A549 (cell line): ENCODE measurements at regions not wholly inside any gene's neighbourhood (a gene's known extent, or its start where the extent isn't known, plus 50 kb on each side); places are given as distances from the start of the nearest gene placed in this dataset.

ENCODE experiments used
- ATAC-seq, 2 experiments: fragments of 200-7000 bp in 1 of 2; fragments of >200 bp in 1 of 2; cut with Nextera tagmentation in 1 of 2; cut with Tn5 transposase in 1 of 2; 3 replicates each; pipeline versions ENCODE4 v1.8.0 to v1.9.1; 2018 to 2020; ENCODE audit warnings: mild to moderate bottlenecking in 1 of 2, moderate library complexity in 1 of 2
- CTCF ChIA-PET: fragments of 300-600 bp; sonication (Branson Sonifier 250); formaldehyde crosslinking; extraction: SDS; loops from one replicate; lab custom pipeline; 2021; ENCODE audit warnings: antibody characterized with exemption, inconsistent platforms; lab: Yijun Ruan, JAX
- POLR2A ChIA-PET: fragments of 350-600 bp; formaldehyde crosslinking; extraction: SDS; loops from one replicate; lab custom pipeline; 2021; ENCODE audit warnings: antibody characterized with exemption, inconsistent platforms; lab: Yijun Ruan, JAX
- DNase-seq, 2 experiments: peaks; one replicate each; pipeline versions ENCODE4 v3.0.0 to v3.0.0-alpha.2; 2011 to 2016; ENCODE audit warnings: low read depth in 1 of 2, low spot score in 1 of 2
- FAIRE-seq: peaks from 2 replicates; lab custom pipeline; 2011; peaks lifted over from hg19 to GRCh38; lab: Jason Lieb, UNC
- H3K27ac ChIP-seq, 2 experiments: fragments of >200 bp; sonication (Bioruptor Twin); formaldehyde crosslinking; 3 replicates each; pipeline ENCODE4 v1.5.1; 2016 to 2017
- H3K4me1 ChIP-seq: fragments of >200 bp; sonication (Bioruptor Twin); formaldehyde crosslinking; 3 replicates; pipeline ENCODE4 v1.6.1; 2016
- H3K4me2 ChIP-seq: fragments of >200 bp; sonication (Bioruptor Twin); formaldehyde crosslinking; 3 replicates; pipeline ENCODE4 v1.6.1; 2016
- H3K4me3 ChIP-seq: fragments of >200 bp; sonication (Bioruptor Twin); formaldehyde crosslinking; 3 replicates; pipeline ENCODE4 v1.5.1; 2016
- H3K9me3 ChIP-seq: fragments of >200 bp; sonication (Bioruptor Twin); formaldehyde crosslinking; 3 replicates; pipeline ENCODE4 v1.6.1; 2016
- BHLHE40 ChIP-seq: IDR thresholded peaks from 2 replicates; pipeline ENCODE4 v1.6.1; 2012; ENCODE audit warnings: low read depth, low read length, inconsistent platforms
- CBX2 ChIP-seq: fragments of 200-600 bp; sonication (generic); IDR thresholded peaks from 2 replicates; pipeline ENCODE4 v1.6.1; 2016; ENCODE audit warnings: low read depth, mild to moderate bottlenecking, borderline replicate concordance
- CEBPB ChIP-seq, 2 experiments: fragments of >200 bp in 1 of 2; sonication (Bioruptor Twin) in 1 of 2; formaldehyde crosslinking in 1 of 2; IDR thresholded peaks; 2 replicates each; pipeline ENCODE4 v1.6.1; 2012 to 2016
- CHD2 ChIP-seq: fragments of 150-350 bp; IDR thresholded peaks from 2 replicates; pipeline ENCODE4 v1.6.1; 2014; ENCODE audit warnings: low read length; ENCODE audit not compliant: partially characterized antibody
- FOSL2 ChIP-seq, 2 experiments: fragments of 450-650 bp in 1 of 2; fragments of >200 bp in 1 of 2; sonication (Bioruptor Twin) in 1 of 2; formaldehyde crosslinking; IDR thresholded peaks; 2 replicates each; pipeline versions ENCODE4 v1.5.0 to v1.6.1; 2016 to 2020; ENCODE audit warnings: mild to moderate bottlenecking in 1 of 2, moderate library complexity in 1 of 2
- HOXA7 ChIP-seq: fragments of 250-450 bp; sonication (Bioruptor Pico); IDR thresholded peaks from 2 replicates; pipeline ENCODE4 v1.5.0; 2020; ENCODE audit warnings: mild to moderate bottlenecking, moderate library complexity
- HOXB5 ChIP-seq: fragments of 250-450 bp; sonication (Bioruptor Pico); IDR thresholded peaks from 2 replicates; pipeline ENCODE4 v1.5.0; 2020; ENCODE audit warnings: mild to moderate bottlenecking, moderate library complexity
- JUN ChIP-seq, 2 experiments: fragments of >200 bp; sonication (Bioruptor Twin); formaldehyde crosslinking; IDR thresholded peaks; 2 replicates in 1 of 2; 3 replicates in 1 of 2; pipeline ENCODE4 v1.6.1; 2016 to 2017
- KDM1A ChIP-seq: fragments of 200-600 bp; sonication (generic); IDR thresholded peaks from 2 replicates; pipeline ENCODE4 v1.6.1; 2016; ENCODE audit warnings: low read depth, mild to moderate bottlenecking
- MAFK ChIP-seq: fragments of 450-650 bp; IDR thresholded peaks from 2 replicates; pipeline ENCODE4 v1.6.1; 2014; ENCODE audit not compliant: partially characterized antibody
- MAX ChIP-seq: IDR thresholded peaks from 2 replicates; pipeline ENCODE4 v1.6.1; 2012
- MAZ ChIP-seq: fragments of 150-350 bp; IDR thresholded peaks from 2 replicates; pipeline ENCODE4 v1.6.1; 2014; ENCODE audit warnings: antibody characterized with exemption, low read depth, low read length, borderline replicate concordance
- NPAS2 ChIP-seq: fragments of 250-450 bp; sonication (Bioruptor Pico); IDR thresholded peaks from 2 replicates; pipeline ENCODE4 v1.8.0; 2022; ENCODE audit warnings: mild to moderate bottlenecking, moderate library complexity, borderline replicate concordance
- NR3C1 ChIP-seq: fragments of >200 bp; sonication (Bioruptor Twin); formaldehyde crosslinking; IDR thresholded peaks from 3 replicates; pipeline ENCODE4 v1.6.1; 2017
- POLR2A ChIP-seq: IDR thresholded peaks from 2 replicates; pipeline ENCODE4 v1.6.1; 2012; ENCODE audit warnings: mild to moderate bottlenecking, low read length
- POLR2AphosphoS2 ChIP-seq: conservative IDR thresholded peaks from 2 replicates; pipeline ENCODE4 v1.6.1; 2012; ENCODE audit warnings: low read length, improper control_type of control experiment, inconsistent platforms
- RAD21 ChIP-seq, 2 experiments: fragments of >200 bp in 1 of 2; sonication (Bioruptor Twin) in 1 of 2; formaldehyde crosslinking in 1 of 2; IDR thresholded peaks in 1 of 2; conservative IDR thresholded peaks in 1 of 2; 2 replicates in 1 of 2; 3 replicates in 1 of 2; pipeline ENCODE4 v1.6.1; 2012 to 2018; ENCODE audit warnings: inconsistent platforms in 1 of 2
- RARB ChIP-seq: fragments of 250-450 bp; sonication (Bioruptor Pico); IDR thresholded peaks from 2 replicates; pipeline ENCODE4 v1.8.0; 2021; ENCODE audit warnings: mild to moderate bottlenecking, moderate library complexity
- RFX5 ChIP-seq: fragments of 450-650 bp; IDR thresholded peaks from 2 replicates; pipeline ENCODE4 v1.7.1; 2014; ENCODE audit warnings: antibody characterized with exemption, mild to moderate bottlenecking, moderate library complexity
- RNF2 ChIP-seq: fragments of 200-600 bp; sonication (generic); IDR thresholded peaks from 2 replicates; pipeline ENCODE4 v1.6.1; 2016; ENCODE audit warnings: low read depth, mild to moderate bottlenecking, antibody characterized with exemption, moderate library complexity, borderline replicate concordance
- SMC3 ChIP-seq: fragments of >200 bp; sonication (Bioruptor Twin); formaldehyde crosslinking; IDR thresholded peaks from 3 replicates; pipeline ENCODE4 v1.6.1; 2018; ENCODE audit warnings: inconsistent platforms
- TFCP2L1 ChIP-seq: fragments of 250-450 bp; sonication (Bioruptor Pico); IDR thresholded peaks from 2 replicates; pipeline ENCODE4 v1.5.0; 2021; ENCODE audit warnings: mild to moderate bottlenecking
- TP53 ChIP-seq: fragments of 250-450 bp; sonication (Bioruptor Pico); IDR thresholded peaks from 2 replicates; pipeline ENCODE4 v1.5.0; 2021; ENCODE audit warnings: mild to moderate bottlenecking, moderate library complexity
- ZC3H11A ChIP-seq: fragments of 450-650 bp; IDR thresholded peaks from 2 replicates; pipeline ENCODE4 v1.6.1; 2014; ENCODE audit warnings: antibody characterized with exemption, mild to moderate bottlenecking
- ZFP36 ChIP-seq: fragments of 450-650 bp; IDR thresholded peaks from 2 replicates; pipeline ENCODE4 v1.6.1; 2014; ENCODE audit warnings: borderline replicate concordance; ENCODE audit not compliant: partially characterized antibody
- ZNF302 ChIP-seq: fragments of 250-450 bp; sonication (Bioruptor Pico); IDR thresholded peaks from 2 replicates; pipeline ENCODE4 v1.9.0; 2021; ENCODE audit warnings: inconsistent platforms, mild to moderate bottlenecking, moderate library complexity
- WGBS: methylation state at CpG from one replicate; pipeline ENCODE4 v1.1.6; 2017; ENCODE audit errors: missing lambda C conversion rate; 5-methylcytosine and 5-hydroxymethylcytosine counted together

GRCh38 chr5:66343370-66344071, 199.4 kb downstream of the SREK1 start:
- WGBS, result 52% methylated on average over 5 of the region's 5 CpGs
- ChIA-PET POLR2A (no interaction called here), CTCF (interaction anchor here (1.1 kb wide), 2 partner anchors 36 to 37 kb away, joined by 3 read pairs; no protein-coding TSS in a partner anchor)
- H3K4me1 ChIP-seq, result no peaks in the 10 kb centered on the region
- no peak overlapping the region for H3K4me2 ChIP-seq
- TF ChIP-seq RAD21 (conservative IDR thresholded peaks at IDR 0.05 in 1 of 2, IDR thresholded peaks at IDR 0.05 in 1 of 2), result no peak
- TF ChIP-seq HOXB5 (CRISPR knock-in tag), result no peak
- no peak for TF ChIP-seq NPAS2
- no peak for TF ChIP-seq MAFK
- TF ChIP-seq ZC3H11A, result no peak
- no peak for TF ChIP-seq TFCP2L1 (CRISPR knock-in tag)
- no peak for TF ChIP-seq CEBPB (IDR thresholded peaks at IDR 0.05)
- TF ChIP-seq CBX2, result no peak
- TF ChIP-seq RNF2, result no peak
- no peak for TF ChIP-seq HOXA7 (CRISPR knock-in tag)
- TF ChIP-seq RFX5, result no peak
- TF ChIP-seq MAX, result no peak
- no peak overlapping the region for H3K27ac ChIP-seq
- no peaks in the 10 kb centered on the region for H3K9me3 ChIP-seq
- no peak for DNase-seq
- ATAC-seq, result no peak
- no peak overlapping the region for H3K4me3 ChIP-seq
- no peak for FAIRE-seq

- Histone ChIP-seq H3K4me2 (no peak overlapping the region), H3K9me3 (no peaks in the 10 kb centered on the region), H3K4me1 (no peaks in the 10 kb centered on the region), H3K27ac (no peak overlapping the region), H3K4me3 (no peak overlapping the region)
- TF ChIP-seq CBX2 (no peak), SMC3 (no peak), FOSL2 (IDR thresholded peaks at IDR 0.05) (no peak), FOSL2 (CRISPR knock-in tag; IDR thresholded peaks at IDR 0.05) (no peak), ZNF302 (no peak), RARB (no peak), POLR2A (no peak), BHLHE40 (no peak), NR3C1 (no peak), ZFP36 (no peak), NPAS2 (no peak), TFCP2L1 (CRISPR knock-in tag) (no peak), KDM1A (no peak), JUN (IDR thresholded peaks at IDR 0.05) (no peak), CHD2 (no peak), TP53 (CRISPR knock-in tag) (no peak), MAFK (no peak)
- no peak for FAIRE-seq
- no peak for DNase-seq
- 5% methylated on average over 1 of the region's 1 CpG for WGBS
- no peak for ATAC-seq
- ChIA-PET CTCF (interaction anchor here (0.7 to 1.1 kb wide), 3 partner anchors 37 to 266 kb away, joined by 3 read pairs; no protein-coding TSS in a partner anchor), POLR2A (no interaction called here)
These were observed 200.4 kb downstream of the SREK1 start for GRCh38 chr5:66344544-66344943.

GRCh38 chr5:66345281-66345680, 201.2 kb downstream of the SREK1 start:
- no peaks in the 10 kb centered on the region for H3K4me1 ChIP-seq
- DNase-seq, result no peak
- CTCF ChIA-PET, result interaction anchor here (0.6 to 0.7 kb wide), 2 partner anchors 243 to 266 kb away, joined by 3 read pairs; no protein-coding TSS in a partner anchor
- H3K4me2 ChIP-seq, result no peak overlapping the region
- no peak for FAIRE-seq
- no peak for TF ChIP-seq RAD21 (conservative IDR thresholded peaks at IDR 0.05 in 1 of 2, IDR thresholded peaks at IDR 0.05 in 1 of 2)
- no peak for TF ChIP-seq MAZ
- no peak for TF ChIP-seq POLR2AphosphoS2
- TF ChIP-seq CBX2, result no peak
- TF ChIP-seq KDM1A, result no peak
- TF ChIP-seq JUN (IDR thresholded peaks at IDR 0.05), result no peak
- TF ChIP-seq TP53 (CRISPR knock-in tag), result no peak
- TF ChIP-seq, all 56 proteins: peak for 0
- Histone ChIP-seq H3K9me3 (no peaks in the 10 kb centered on the region), H3K4me3 (no peak overlapping the region), H3K27ac (no peak overlapping the region)
- POLR2A ChIA-PET, result no interaction called here
- ATAC-seq, result no peak
